LHCN-M2 (cell line): ENCODE measurements at regions not wholly inside any gene's neighbourhood (a gene's known extent, or its start where the extent isn't known, plus 50 kb on each side); places are given as distances from the start of the nearest gene placed in this dataset.

Experiments
- DNase-seq: peaks from one replicate; pipeline ENCODE4 v3.0.0-alpha.2; 2012; ENCODE audit warnings: low read depth

- DNase-seq, result no peak
Observed at GRCh38 chr4:127578491-127578890, 54.3 kb upstream of the INTU start.

DNA sequence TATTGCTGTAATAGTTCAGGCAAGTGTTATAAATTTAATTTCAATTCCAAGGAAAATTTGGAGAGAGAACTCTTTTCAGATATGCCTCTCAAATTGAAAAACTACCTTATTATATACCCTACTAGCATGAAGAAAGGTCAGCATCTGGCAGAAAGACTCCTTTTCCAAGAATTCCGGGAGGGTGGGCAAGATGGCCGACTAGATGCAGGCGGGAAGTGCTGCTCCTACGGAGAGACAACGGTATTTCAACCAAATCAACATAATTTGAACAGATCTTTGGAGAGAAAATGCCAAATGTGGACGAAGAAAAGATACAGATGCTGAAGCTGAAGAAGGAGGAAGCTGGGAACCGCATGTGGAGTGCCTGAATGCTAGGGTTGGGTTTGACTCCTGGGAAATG lies 53.8 kb upstream of the INTU start:
- no peak for DNase-seq

- no peak for DNase-seq
Observed at GRCh38 chr4:127579821-127580220, 52.9 kb upstream of the INTU start.

DNA sequence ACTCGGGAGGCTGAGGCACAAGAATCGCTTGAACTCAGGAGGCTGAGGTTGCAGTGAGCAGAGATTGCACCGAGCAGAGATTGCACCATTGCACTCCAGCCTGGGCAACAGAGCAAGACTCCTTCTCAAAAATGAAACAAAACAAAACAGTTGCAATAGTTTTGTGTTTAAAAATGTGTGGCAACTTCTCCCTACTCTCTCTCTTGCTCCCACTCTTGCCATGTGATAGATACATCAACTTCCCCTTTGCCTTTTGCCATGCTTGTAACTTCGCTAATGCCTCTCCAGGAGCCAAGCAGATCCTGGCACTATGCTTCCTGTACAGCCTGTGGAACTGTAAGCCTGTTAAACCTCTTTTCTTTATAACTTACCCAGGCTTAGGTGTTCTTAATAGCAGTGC lies 52.5 kb upstream of the INTU start:
- no peak for DNase-seq

- no peak for DNase-seq
Observed at GRCh38 chr4:127580891-127581290, 51.9 kb upstream of the INTU start.
